ENCODE measurements at regions not wholly inside any gene's neighbourhood (a gene's known extent, or its start where the extent isn't known, plus 50 kb on each side); places are given as distances from the start of the nearest gene placed in this dataset.

DNA sequence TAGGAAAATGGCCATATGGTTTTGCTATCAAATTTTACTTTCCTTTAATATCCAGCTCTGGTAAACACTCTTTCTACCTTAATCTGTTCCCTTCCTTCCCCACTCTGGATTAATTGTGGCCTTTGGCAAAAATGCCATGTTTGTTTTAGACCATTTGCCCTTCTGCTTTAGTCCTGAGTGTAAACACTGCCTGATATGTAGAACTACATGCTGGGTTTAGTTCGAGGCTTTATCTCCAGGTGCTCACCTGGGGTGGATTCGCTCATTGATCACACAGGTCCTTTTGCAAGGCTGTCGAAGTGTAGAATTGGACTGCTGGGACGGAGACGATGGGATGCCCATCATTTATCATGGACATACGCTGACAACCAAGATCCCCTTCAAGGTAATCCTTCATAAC, 94.1 kb downstream of the NOC3L start:
- TF ChIP-seq, protein P1, sequence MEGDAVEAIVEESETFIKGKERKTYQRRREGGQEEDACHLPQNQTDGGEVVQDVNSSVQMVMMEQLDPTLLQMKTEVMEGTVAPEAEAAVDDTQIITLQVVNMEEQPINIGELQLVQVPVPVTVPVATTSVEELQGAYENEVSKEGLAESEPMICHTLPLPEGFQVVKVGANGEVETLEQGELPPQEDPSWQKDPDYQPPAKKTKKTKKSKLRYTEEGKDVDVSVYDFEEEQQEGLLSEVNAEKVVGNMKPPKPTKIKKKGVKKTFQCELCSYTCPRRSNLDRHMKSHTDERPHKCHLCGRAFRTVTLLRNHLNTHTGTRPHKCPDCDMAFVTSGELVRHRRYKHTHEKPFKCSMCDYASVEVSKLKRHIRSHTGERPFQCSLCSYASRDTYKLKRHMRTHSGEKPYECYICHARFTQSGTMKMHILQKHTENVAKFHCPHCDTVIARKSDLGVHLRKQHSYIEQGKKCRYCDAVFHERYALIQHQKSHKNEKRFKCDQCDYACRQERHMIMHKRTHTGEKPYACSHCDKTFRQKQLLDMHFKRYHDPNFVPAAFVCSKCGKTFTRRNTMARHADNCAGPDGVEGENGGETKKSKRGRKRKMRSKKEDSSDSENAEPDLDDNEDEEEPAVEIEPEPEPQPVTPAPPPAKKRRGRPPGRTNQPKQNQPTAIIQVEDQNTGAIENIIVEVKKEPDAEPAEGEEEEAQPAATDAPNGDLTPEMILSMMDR (IDR thresholded peaks at IDR 0.05; ENCODE audit: control insufficient read depth, extremely low read depth, insufficient read depth) = no peak
- no peak overlapping the region for H3K4me3 ChIP-seq (ENCODE audit: low read depth, low read length)
- no peak for DNase-seq (ENCODE audit: low read depth)

DNA sequence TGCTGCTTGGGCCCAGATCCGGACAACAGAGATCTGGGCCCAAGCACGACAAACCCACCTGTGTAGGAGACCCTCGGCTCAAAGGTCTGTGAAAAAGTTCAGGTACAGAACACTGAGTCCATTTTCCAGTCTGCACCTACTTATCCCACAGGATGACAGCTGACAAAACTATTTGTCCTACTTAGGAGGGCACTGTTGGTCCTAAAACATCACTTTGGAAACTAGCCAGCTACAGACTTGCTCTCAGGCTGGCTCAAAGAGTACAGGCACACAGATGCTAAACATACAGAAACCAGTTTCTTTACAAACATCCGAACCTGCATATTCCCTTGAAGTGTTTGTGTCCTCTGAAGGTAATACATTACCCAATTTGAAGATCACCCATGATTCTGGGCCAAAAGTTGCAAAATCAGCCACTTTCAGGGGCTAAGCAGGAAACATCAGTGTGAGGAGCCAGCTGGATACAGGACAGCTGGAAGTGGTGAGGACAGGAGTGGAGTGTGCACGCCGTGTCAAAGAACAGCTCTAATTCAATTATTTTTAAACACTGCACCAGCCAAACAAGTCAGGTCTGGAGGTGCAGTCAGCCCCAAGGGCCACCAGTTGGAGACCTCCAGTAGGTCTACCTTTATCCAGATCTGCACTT, 88.5 kb downstream of the NOC3L start:
- TF ChIP-seq, protein P1 (IDR thresholded peaks at IDR 0.05; ENCODE audit: control insufficient read depth, extremely low read depth, insufficient read depth) = no peak
- DNase-seq (ENCODE audit: low read depth) = no peak
- H3K4me3 ChIP-seq (ENCODE audit: low read depth, low read length) = no peak overlapping the region

DNA sequence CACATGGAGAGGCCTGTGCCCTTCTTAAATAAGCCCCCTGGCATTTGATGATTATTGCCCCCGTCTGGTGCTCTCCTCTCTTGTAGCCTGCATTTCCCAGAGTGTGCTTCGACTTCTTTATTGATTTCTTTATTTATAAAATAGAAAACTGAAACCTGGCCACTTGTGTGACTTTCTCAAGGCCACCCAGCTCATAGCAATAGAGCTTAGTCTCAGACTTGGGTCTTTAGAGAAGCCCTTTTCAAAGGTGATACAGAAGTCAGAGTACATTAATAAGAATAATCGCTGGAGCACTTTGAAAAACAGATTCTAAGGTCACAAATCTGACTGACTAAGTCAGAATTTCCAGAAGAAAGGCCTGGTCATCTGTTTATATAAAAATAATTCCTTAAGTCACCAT, 86.6 kb downstream of the NOC3L start:
- H3K4me3 ChIP-seq (ENCODE audit: low read depth, low read length) = no peak overlapping the region
- TF ChIP-seq, protein P1 (IDR thresholded peaks at IDR 0.05; ENCODE audit: control insufficient read depth, extremely low read depth, insufficient read depth) = no peak
- no peak for DNase-seq (ENCODE audit: low read depth)

DNA sequence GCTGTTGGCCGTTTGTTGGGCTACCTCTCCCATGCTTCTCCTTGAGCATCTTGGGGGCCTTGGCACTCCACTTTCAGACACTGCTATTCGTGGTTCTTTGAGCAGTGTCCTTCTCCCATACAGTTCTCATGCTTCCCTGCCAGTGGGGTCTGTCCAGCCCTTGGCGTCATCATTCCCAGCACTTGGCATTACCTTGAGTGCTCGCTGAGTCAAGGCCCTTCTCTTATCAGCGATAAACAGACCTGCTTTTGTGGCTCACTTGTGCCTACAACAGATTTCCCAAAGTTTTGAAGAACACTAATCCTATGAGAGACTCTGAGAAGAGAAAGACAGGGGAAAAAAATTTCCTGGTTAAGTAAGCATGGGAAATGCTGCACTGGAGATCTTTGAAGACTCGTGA, 85.3 kb downstream of the NOC3L start:
- no peak overlapping the region for H3K4me3 ChIP-seq (ENCODE audit: low read depth, low read length)
- no peak for DNase-seq (ENCODE audit: low read depth)
- TF ChIP-seq, protein P1 (IDR thresholded peaks at IDR 0.05; ENCODE audit: control insufficient read depth, extremely low read depth, insufficient read depth) = no peak

DNA sequence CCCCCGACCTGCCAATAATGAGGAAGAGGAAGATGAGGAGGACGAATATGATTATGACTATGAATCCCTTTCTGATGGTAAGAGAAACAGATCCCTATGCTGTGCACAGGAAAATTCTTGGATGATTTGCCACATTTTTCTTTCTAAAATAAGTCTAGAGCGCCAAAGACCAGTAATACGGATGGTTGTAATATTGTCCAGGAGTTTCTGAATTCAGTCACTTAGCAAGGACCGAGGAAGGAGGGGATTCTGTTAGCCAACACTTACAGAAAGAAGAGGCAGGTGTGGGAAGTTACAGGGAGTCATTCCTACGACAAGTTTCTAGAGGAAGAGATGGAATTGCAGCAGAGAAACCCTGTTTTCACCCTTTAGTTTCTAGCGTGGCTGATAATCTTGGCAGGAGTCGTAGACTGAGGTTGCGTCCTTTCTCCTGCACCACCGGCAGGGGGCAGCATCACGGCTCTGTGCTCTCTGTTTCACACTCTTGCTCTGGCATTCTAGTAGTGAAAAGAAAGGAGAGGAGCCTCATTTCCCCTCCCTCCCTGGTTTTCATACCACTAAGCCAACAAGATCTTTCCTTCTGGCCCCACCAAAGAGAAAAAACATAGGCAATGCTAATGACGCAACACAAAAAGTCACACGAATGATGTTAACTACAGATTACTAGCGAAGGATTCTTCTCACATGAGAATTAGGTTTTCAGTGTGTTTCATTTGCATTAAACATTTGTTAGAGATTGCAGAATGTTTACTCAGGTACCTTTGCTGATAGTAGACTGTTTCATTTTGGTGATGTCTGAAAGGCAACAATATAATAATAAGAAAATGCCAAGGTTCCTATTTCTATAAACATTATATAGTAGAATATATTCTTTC, 82.7 kb downstream of the NOC3L start:
- DNase-seq (ENCODE audit: low read depth) = no peak
- TF ChIP-seq, protein P1 (IDR thresholded peaks at IDR 0.05; ENCODE audit: control insufficient read depth, extremely low read depth, insufficient read depth) = peak; percentile 77
- H3K4me3 ChIP-seq (ENCODE audit: low read depth, low read length) = no peak overlapping the region

DNA sequence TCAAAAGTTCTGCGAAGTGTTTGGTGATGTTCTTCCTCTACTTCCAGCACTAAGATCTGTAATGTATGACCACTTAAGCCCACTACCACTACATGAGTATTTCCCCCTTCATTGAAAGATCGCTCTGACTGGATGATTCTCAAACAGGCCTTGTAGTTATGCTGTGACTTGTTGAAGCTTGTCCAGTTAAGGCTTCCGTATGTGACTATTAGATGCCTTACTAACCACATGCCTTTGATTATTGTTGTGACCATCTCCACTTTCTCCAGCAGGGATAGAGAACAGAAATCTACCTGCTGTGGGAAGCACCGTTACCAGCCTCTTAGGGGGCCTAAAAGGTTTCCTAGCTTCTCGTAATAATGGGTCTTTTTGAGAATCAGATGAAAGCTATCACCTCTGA, 81.1 kb downstream of the NOC3L start:
- no peak for DNase-seq (ENCODE audit: low read depth)
- TF ChIP-seq, protein P1 (IDR thresholded peaks at IDR 0.05; ENCODE audit: control insufficient read depth, extremely low read depth, insufficient read depth) = no peak
- no peak overlapping the region for H3K4me3 ChIP-seq (ENCODE audit: low read depth, low read length)
